Fibroblast of skin of scalp (primary cell): ENCODE measurements at regions not wholly inside any gene's neighbourhood (a gene's known extent, or its start where the extent isn't known, plus 50 kb on each side); places are given as distances from the start of the nearest gene placed in this dataset.
"Not testable (repeated sequence)": the region's sequence is repeated elsewhere in the genome, so short reads cannot be mapped to it uniquely, and the experiment has no call there.

Experiments
- DNase-seq: peaks from one replicate; pipeline ENCODE4 v3.0.0-alpha.2; 2013

DNA sequence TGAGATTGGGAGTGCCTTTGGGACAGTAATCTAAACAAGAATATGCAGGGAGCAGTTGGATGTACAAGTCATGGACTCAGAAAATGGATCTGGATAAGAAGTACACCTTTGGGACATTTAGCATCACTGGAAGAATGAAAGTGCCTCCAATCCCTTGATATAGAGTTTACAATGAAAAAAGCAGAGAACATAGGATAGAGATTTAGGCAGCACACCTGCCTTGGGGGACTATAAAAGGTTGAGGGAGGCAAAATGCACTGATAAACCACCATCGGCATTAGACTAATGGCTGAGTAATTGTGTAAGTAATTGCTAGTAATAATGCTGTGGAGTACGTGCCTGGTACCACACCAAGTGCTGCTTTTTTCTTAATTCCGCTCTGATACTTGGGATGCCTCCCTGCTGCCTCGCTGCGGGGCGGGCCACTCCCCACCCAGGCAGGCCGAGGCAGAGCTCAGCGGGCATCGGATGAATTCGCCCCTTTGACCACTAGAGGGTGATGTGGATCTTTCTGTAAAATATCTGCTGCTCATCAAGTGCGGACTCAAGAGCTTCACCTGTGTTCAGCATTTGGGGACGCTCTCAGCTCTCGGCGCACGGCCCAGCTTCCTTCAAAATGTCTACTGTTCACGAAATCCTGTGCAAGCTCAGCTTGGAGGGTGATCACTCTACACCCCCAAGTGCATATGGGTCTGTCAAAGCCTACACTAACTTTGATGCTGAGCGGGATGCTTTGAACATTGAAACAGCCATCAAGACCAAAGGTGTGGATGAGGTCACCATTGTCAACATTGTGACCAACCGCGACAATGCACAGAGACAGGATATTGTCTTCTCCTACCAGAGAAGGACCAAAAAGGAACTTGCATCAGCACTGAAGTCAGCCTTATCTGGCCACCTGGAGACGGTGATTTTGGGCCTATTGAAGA is 99.9 kb downstream of the ANKRD18B start:
- DNase-seq = peak; percentile 72

DNA sequence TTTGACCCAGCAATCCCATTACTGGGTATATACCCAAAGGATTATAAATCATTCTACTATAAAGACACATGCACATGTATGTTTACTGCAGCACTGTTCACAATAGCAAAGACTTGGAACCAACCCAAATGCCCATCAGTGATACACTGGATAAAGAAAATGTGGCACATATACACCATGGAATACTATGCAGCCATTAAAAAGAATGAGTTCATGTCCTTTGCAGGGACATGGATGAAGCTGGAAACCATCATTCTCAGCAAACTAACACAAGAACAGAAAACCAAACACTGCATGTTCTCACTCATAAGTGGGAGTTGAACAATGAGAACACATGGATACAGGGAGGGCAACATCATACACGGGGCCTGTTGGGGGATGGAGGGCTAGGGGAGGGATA is 104.3 kb downstream of the ANKRD18B start:
- not testable (repeated sequence) for DNase-seq

- no peak for DNase-seq
Observed at GRCh38 chr9:33628865-33629410, 104.9 kb downstream of the ANKRD18B start.

DNA sequence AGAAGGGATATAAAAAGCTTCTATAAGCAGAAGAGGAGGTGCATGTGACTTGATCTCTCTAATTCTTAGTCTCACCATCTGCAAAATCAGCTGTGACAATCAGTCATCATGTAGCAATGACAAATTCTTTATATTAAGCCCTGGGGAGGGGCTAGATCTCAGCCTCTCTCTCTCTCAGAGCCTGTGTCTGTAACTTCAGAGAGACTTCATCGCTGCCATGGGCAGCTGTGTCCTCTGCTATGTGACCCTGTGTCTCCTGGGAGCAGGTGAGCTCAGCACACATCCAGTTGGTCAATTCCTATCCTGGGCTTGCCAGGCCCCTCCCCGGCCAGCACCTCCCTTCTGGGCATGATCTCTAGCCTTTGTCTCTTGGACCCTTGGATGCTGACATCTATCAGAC is 109.6 kb downstream of the ANKRD18B start:
- DNase-seq = no peak

GRCh38 chr9:33637881-33638280 is 113.8 kb downstream of the ANKRD18B start:
- no peak for DNase-seq

- DNase-seq = no peak
Observed at GRCh38 chr9:33638391-33638915, 114.4 kb downstream of the ANKRD18B start.

DNA sequence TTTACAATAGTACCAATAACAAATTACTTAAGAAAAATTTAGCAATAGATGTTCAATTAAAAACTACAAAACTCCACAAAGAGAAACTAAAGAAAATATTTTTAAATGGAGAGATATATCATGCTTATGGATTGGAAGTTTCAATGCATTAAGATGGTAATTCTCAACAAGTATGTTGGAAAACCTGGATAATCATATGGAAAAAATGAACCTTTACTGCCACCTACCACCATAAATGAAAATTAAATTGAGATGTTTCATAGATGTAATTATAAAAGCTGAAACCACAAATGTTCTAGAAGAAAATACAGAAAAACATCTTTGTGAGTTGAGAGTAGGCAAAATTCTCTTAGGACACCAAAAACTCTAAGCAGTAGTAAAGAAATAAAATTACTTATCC is 121.7 kb downstream of the ANKRD18B start:
- no peak for DNase-seq

DNA sequence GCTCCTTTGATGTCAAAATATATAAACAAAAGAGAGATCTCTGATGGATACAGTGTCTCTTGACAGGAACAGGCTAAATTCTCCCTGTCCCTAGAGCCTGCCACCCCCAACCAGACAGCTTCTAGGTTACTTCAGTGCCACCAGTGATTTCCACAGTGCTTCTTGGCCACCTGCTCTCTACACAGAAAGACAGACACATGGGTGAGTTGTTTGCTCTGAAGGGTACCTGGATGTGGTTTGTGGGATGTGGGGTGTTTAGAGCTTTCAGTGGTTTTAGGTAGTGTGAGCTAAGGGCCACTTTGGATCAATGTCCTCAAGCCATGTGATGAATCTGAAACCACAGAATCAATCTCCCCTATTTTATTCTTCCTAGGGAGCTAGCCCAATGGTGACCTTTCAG is 125.4 kb downstream of the ANKRD18B start:
- DNase-seq = no peak

GRCh38 chr9:33651125-33651524 is 127.1 kb downstream of the ANKRD18B start:
- DNase-seq = no peak

- DNase-seq = no peak
Observed at GRCh38 chr9:33659921-33660320, 135.4 kb upstream of the PRSS3 start.

DNA sequence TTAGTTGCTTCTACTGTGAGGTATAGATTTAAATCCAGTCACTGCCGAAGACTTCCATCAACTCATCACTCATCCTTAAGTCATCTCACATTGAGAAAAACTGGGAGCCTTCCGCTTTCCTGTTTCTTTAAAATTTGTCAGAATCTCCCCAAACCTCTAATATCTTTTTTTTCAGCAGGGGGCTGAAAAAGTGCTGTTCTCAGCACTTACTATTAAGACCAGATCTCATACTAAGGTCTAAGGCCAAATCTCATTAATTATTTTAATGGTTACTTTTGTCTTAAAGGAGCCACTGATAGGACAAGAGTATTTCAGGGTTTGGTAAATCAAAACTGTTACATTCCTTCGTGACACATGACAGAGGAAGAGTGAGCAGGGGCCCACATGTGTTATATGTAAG is 134.6 kb upstream of the PRSS3 start:
- DNase-seq = no peak

DNA sequence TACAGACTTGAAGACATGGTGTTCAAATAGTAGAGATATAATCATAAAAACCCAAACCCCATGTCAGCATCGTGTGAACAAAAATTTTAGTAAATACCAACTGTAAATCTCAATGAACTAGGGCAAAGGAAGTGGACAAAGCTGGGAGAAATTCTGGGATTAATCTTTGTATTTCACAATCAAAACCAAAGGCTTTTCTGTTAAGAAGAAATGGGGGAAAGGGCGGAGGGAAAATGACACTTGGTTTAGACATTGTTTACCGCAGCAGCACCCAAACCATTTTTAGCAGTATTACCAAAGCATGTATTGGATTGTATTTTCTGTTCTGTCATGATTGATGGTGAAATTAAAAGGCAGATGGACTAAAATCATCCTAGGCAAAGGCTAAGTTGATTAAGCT is 134.2 kb upstream of the PRSS3 start:
- DNase-seq = no peak

GRCh38 chr9:33662871-33663270 is 132.5 kb upstream of the PRSS3 start:
- no peak for DNase-seq

- DNase-seq = not testable (repeated sequence)
Observed at GRCh38 chr9:33676194-33676745, 119.1 kb upstream of the PRSS3 start.

DNA sequence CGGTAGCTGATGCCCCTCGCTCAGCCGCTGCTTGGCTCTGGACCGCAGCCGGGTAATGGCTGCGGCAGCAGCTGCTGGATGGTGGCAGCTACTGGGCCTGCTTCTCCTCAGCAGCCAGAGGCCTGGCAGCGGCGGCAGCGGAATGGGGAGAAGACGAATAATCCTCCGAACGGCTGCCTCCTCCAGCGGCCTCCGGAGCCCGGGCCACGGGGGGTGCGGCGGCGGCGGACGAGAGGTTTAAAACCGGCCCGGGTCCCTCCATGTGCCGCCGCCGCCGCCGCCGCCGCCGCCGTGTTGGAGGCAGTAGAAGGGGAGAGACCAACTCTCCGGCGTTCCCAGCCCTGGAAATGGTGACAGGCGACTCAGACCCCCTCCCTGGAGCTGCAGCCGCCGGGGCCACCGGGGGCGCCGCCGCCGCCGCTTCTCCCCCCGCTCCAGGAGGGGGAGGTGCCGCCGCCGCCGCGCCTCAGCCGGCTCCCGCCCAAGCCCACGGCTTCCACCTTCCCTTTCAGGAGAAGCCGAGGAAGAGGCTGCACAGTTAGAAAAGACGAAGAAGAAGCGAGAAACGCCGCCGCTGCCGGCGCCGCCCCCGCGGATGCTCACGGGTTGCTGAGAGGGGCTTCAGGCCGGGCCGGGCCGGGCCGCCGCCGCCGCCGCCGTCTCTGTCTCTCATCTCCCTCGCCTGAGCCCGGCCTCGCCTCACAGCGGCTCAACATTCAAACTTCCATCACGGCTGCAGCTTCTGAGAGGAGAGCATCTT is 118.4 kb upstream of the PRSS3 start:
- DNase-seq = peak; percentile 40

GRCh38 chr9:33677506-33677809 is 117.9 kb upstream of the PRSS3 start:
- no peak for DNase-seq

DNA sequence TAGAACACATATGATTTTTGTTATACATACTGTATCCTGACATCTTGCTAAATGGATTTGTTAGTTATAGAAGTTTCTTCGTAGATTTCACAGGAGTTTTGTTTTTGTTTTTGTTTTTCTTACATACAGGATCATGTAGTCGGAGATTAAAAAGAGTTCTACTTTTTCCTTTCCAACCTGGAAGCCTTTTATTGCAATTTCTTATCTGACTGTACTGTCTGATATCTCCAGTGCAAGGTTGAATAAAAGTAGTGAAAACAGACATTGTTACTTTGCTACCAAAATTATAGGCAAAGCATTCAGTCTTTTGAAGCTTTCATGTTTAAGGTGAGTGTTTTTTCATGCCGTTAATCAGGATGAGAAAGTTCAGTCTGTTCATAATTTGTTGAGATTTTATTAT is 117.4 kb upstream of the PRSS3 start:
- DNase-seq = no peak

DNA sequence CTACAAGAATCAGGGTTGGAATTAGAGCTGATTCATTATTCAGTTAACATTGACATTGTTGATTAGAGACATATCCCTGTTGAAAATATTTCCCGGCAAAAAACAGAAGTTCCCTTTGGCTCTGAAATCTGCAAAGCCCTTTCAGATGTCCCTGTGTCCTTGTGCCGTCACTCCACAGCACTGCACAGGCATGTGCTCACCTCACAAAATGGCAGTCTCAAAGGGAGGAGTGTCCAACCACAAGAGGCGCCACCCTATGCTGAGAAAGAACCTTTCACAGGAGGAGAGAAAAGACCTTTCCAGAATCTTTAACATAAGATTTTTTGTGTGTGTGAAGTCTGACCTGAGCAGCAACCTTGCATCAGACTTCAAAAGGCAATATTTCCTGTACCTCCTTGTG is 112.8 kb upstream of the PRSS3 start:
- no peak for DNase-seq

DNA sequence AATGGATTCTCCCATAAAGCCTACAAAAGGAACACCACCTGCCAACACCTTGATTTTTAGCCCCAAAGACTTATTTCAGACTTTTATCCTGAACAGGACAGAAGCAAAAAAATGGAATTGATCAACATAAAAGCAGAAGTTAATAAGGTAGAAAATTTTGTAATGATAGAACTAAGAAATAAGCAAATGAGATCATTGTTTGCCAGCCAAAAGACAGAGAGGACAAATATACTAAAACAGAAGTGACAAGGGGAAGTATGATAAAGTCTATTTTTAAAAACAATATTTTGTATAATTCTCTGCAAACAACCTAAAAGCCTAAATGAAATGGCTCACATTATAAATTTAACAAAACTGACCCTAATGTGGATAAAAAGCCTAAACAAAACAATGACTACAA is 110.5 kb upstream of the PRSS3 start:
- no peak for DNase-seq

DNA sequence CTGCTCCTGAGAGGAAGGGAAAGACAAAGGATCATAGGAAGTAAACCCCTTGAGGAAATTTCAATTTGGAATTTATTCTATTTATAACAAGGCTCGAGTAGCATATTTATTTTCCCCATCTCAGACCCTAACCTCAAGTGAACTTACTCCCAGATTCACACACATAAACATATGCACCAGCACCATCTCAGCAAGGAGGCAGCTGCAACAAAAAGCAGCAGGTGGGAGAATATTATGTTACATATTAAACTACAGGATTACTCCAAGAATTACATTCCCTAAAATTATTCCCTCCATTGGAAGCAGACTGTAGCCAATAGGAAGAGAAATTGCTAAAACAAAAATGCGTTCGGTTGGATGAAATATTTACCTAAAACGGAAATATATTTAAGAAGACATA is 108.4 kb upstream of the PRSS3 start:
- DNase-seq = no peak

- peak; percentile 32 for DNase-seq
Observed at GRCh38 chr9:33687779-33688178, 107.6 kb upstream of the PRSS3 start.

DNA sequence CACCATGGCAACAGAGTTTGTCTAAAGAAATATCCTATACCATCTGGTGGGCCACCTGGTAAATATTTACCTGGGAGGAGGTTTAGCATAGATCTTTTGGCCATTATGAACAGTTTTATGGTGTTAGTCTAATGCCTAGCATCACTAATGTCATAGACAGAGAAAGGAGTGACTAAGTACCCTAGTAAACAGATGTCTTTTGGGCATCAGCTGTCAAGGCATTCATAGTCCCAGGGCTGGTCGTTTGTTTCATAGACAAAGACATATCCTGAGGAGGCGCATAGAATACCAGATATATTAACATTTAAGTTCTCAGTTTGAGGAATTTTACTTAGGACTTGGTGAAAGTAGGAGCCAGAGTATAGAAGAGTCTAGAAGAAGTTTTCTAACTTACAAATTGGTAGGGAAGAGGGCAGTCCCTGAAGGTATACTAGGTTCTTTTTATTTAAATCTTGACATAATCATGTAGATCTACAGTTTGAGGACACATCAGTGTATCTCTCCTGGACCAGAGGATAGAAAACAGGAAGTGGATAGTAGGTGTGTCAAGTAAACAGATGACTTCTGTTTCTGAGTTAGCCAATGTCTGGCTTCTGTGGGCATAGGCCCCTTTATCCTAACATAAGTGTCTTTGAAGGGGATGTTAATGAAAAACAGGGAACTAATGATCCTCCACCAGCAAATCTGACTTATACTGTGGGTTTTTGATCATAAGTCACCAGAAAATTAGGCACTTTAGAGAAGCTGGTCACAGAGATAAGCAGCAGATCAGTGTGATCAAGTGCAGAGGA is 105.0 kb upstream of the PRSS3 start:
- no peak for DNase-seq
